MCF 10A (cell line): ENCODE measurements at regions not wholly inside any gene's neighbourhood (a gene's known extent, or its start where the extent isn't known, plus 50 kb on each side); places are given as distances from the start of the nearest gene placed in this dataset.

ENCODE experiments used
- BruUV-seq: library from RNA; stranded (reverse); fragments of 400-500 nt; replicated peaks from 2 replicates; lab custom pipeline; 2021; lab: Mats Ljungman, UMichigan
- CTCF ChIA-PET: fragments of 300-600 bp; sonication (Branson Sonifier 250); formaldehyde crosslinking; extraction: SDS; loops from one replicate; lab custom pipeline; 2021; ENCODE audit warnings: antibody characterized with exemption, inconsistent platforms; lab: Yijun Ruan, JAX
- POLR2A ChIA-PET: fragments of 300-600, 350-650 bp; sonication (Branson Sonifier 250); formaldehyde crosslinking; extraction: SDS; loops from one replicate; lab custom pipeline; 2020; ENCODE audit warnings: antibody characterized with exemption, inconsistent platforms; lab: Yijun Ruan, JAX
- DNase-seq: peaks from one replicate; pipeline ENCODE4 v3.0.0-alpha.2; 2018; ENCODE audit not compliant: unreplicated experiment
- H3K27ac Mint-ChIP-seq: one replicate; pipeline ENCODE4 v1.8.0; 2022; ENCODE audit warnings: mild to moderate bottlenecking, low read depth, mixed read lengths; ENCODE audit not compliant: unreplicated experiment
- H3K27me3 Mint-ChIP-seq: one replicate; pipeline ENCODE4 v1.8.0; 2022; ENCODE audit warnings: mixed read lengths; ENCODE audit not compliant: insufficient read depth, unreplicated experiment
- H3K36me3 Mint-ChIP-seq: one replicate; pipeline ENCODE4 v1.8.0; 2022; ENCODE audit warnings: mild to moderate bottlenecking, moderate library complexity, mixed read lengths; ENCODE audit not compliant: insufficient read depth, unreplicated experiment
- H3K4me1 Mint-ChIP-seq: one replicate; pipeline ENCODE4 v1.8.0; 2022; ENCODE audit warnings: mixed read lengths; ENCODE audit not compliant: insufficient read depth, unreplicated experiment
- H3K4me3 Mint-ChIP-seq: one replicate; pipeline ENCODE4 v1.8.0; 2022; ENCODE audit warnings: mild to moderate bottlenecking, moderate library complexity, mixed read lengths; ENCODE audit not compliant: unreplicated experiment
- H3K9me3 Mint-ChIP-seq: one replicate; pipeline ENCODE4 v1.8.0; 2022; ENCODE audit warnings: mixed read lengths; ENCODE audit not compliant: unreplicated experiment
- intact Hi-C: fragments of 100-400 bp; cut with micrococcal nuclease; formaldehyde crosslinking; loops from 2 replicates; pipeline ENCODE4 v1.14.1; 2022
- TF ChIP-seq, protein P1 (sequence below): fragments of 200-600 bp; IDR thresholded peaks from one replicate; pipeline ENCODE4 v1.8.0; 2022; ENCODE audit warnings: antibody characterized with exemption, mild to moderate bottlenecking; ENCODE audit not compliant: unreplicated experiment

DNA sequence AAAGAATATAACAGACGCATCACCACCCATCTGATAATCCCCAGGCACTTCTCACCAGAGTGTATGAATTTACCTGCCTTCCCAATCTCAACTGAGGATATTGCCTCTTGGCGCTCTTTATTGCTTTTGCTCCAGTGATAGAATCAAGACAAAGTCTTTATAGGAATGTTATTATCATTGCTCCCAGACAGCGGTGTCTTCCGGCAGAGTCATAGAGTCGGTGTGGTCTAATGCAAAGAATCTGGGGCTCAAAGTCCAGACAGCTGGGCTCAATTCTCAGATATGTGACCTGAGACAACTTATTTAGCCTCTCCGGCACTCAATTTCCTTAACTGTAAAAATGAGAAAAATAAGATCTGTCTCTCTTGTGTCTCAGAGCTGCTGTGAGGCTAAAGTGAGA is 106.1 kb upstream of the PAK3 start:
- TF ChIP-seq, protein P1, sequence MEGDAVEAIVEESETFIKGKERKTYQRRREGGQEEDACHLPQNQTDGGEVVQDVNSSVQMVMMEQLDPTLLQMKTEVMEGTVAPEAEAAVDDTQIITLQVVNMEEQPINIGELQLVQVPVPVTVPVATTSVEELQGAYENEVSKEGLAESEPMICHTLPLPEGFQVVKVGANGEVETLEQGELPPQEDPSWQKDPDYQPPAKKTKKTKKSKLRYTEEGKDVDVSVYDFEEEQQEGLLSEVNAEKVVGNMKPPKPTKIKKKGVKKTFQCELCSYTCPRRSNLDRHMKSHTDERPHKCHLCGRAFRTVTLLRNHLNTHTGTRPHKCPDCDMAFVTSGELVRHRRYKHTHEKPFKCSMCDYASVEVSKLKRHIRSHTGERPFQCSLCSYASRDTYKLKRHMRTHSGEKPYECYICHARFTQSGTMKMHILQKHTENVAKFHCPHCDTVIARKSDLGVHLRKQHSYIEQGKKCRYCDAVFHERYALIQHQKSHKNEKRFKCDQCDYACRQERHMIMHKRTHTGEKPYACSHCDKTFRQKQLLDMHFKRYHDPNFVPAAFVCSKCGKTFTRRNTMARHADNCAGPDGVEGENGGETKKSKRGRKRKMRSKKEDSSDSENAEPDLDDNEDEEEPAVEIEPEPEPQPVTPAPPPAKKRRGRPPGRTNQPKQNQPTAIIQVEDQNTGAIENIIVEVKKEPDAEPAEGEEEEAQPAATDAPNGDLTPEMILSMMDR: no peak
- Mint-ChIP-seq H3K4me3 (no peak overlapping the region), H3K27ac (no peak overlapping the region), H3K4me1 (no peaks in the 10 kb centered on the region), H3K36me3 (no peaks in the 10 kb centered on the region), H3K9me3 (no peaks in the 10 kb centered on the region), H3K27me3 (peaks cover 58% of the 10 kb centered on the region)
- ChIA-PET CTCF (interaction anchor here (0.6 to 1.2 kb wide), 2 partner anchors 12 to 16 kb away, joined by 3 read pairs; no protein-coding TSS in a partner anchor), POLR2A (no interaction called here)
- no peak for DNase-seq
- intact Hi-C loops: loop anchor here (5.0 to 10.0 kb wide), 3 partner anchors 252 to 545 kb away; no protein-coding TSS in a partner anchor
- no TSS peak for BruUV-seq

DNA sequence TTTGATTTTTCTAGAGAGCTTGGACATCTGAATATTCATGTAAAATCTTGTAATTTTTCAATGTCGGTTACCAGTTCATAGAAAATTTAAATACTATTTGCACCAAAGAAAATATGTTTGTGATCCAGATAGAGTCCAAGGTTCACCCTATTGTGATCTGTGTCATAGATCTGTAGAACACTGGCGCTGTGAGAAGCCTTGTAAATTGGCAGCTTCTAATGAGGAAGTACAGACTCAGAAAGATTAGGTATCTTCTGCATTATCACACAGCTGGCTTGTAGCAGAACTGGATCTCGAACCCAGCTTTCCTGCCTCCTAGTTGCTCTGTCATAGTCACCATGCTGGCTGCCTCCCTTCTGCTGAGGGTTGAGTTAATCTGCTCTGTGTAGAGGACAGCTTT is 106.5 kb upstream of the PAK3 start:
- TF ChIP-seq, protein P1: no peak
- ChIA-PET POLR2A (no interaction called here), CTCF (interaction anchor here (1.1 kb wide), 1 partner anchor 9 kb away, joined by 4 read pairs; no protein-coding TSS in a partner anchor)
- H3K9me3 Mint-ChIP-seq: no peaks in the 10 kb centered on the region
- no TSS peak for BruUV-seq
- H3K27me3 Mint-ChIP-seq: peaks cover 54% of the 10 kb centered on the region
- H3K4me3 Mint-ChIP-seq: no peak overlapping the region
- no peak overlapping the region for H3K27ac Mint-ChIP-seq
- no peak for DNase-seq
- intact Hi-C loops: no loop called here
- H3K36me3 Mint-ChIP-seq: no peaks in the 10 kb centered on the region
- H3K4me1 Mint-ChIP-seq: no peaks in the 10 kb centered on the region

DNA sequence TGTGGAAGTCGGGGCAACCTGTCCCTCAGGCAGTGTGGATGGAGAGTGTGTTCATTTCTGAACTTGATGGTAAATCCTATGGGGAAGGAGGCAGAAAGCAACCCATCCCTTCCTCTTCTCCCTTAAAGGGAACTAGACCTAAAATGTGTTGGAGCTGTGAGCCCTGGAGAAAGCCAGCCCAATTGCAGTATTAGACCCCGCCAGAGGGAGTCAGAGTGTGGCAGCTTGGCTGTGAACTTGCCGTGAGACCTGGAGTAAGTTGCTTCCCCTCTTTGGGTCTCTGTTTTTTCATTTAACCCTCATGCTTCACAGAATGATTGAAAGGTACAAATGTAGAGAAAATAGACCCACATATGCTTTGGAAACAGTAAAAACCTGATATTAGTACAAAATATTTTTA is 108.7 kb upstream of the PAK3 start:
- H3K9me3 Mint-ChIP-seq: no peaks in the 10 kb centered on the region
- H3K4me3 Mint-ChIP-seq: no peak overlapping the region
- no peaks in the 10 kb centered on the region for H3K4me1 Mint-ChIP-seq
- CTCF ChIA-PET: interaction anchor here (0.5 to 1.1 kb wide), 3 partner anchors 73 to 436 kb away, joined by 3 read pairs; no protein-coding TSS in a partner anchor
- POLR2A ChIA-PET: no interaction called here
- no TSS peak for BruUV-seq
- intact Hi-C loops: no loop called here
- H3K27ac Mint-ChIP-seq: no peak overlapping the region
- no peak for DNase-seq
- H3K36me3 Mint-ChIP-seq: no peaks in the 10 kb centered on the region
- H3K27me3 Mint-ChIP-seq: peaks cover 42% of the 10 kb centered on the region
- TF ChIP-seq, protein P1: no peak

DNA sequence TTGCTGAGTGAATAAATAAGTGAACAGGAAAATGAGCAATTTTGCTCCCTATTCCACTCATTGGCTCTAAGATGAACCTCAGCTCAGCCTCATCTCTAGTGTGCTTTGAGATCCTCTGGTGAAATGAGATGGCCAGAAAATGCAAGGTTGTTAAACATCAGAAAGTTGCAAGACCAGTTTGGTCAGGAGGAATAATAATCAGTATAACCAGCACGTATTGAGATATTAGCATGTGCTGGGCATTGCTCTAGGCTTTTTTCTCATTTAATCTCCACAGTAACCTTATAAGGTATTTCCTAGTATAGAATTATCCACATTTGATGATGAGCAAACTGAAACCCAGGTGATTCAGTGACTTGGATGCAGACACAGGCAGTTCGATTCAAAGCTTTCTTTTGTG is 110.5 kb upstream of the PAK3 start:
- no peaks in the 10 kb centered on the region for H3K9me3 Mint-ChIP-seq
- peaks cover 30% of the 10 kb centered on the region for H3K27me3 Mint-ChIP-seq
- no peaks in the 10 kb centered on the region for H3K36me3 Mint-ChIP-seq
- H3K27ac Mint-ChIP-seq: no peak overlapping the region
- BruUV-seq: no TSS peak
- TF ChIP-seq, protein P1: no peak
- H3K4me3 Mint-ChIP-seq: no peak overlapping the region
- POLR2A ChIA-PET: interaction anchor here (0.6 kb wide), 1 partner anchor 21 kb away, joined by 3 read pairs; no protein-coding TSS in a partner anchor
- H3K4me1 Mint-ChIP-seq: no peaks in the 10 kb centered on the region
- intact Hi-C loops: no loop called here
- CTCF ChIA-PET: interaction anchor here (0.6 to 0.7 kb wide), 2 partner anchors 116 to 922 kb away, joined by 4 to 5 read pairs; no protein-coding TSS in a partner anchor
- no peak for DNase-seq
